ENCODE measurements at regions not wholly inside any gene's neighbourhood (a gene's known extent, or its start where the extent isn't known, plus 50 kb on each side); places are given as distances from the start of the nearest gene placed in this dataset.

DNA sequence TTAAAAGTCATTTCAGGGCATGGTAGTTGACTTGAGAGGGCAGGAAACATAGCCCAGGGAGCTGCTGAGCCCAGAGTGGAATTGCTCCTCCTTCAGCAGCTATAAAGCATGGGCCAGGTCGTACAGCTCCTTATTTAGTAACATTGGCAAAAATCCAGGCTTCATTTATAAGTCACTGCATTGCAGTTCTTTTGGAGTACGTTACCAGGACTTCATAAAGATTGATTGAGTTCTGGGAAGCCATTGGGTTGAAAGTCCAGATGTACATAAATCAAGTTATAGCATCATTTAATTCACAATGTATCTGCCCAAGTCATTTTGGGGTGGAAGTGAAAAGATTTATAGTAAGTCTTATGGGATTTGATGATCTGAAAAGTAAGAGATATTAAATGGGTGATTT is 53.0 kb upstream of the ANKEF1 start:
- Mint-ChIP-seq H3K36me3 (ENCODE audit: low read depth) (no peaks in the 10 kb centered on the region), H3K27ac (no peak overlapping the region), H3K27me3 (ENCODE audit: low read depth) (peaks cover 4% of the 10 kb centered on the region), H3K4me1 (ENCODE audit: low read depth) (peaks cover 3% of the 10 kb centered on the region), H3K4me3 (no peak overlapping the region), H3K9me3 (no peaks in the 10 kb centered on the region)
- no peak for DNase-seq (ENCODE audit: low spot score)

- H3K36me3 Mint-ChIP-seq (ENCODE audit: low read depth): no peaks in the 10 kb centered on the region
- no peak overlapping the region for H3K27ac Mint-ChIP-seq
- peak; percentile 43 for DNase-seq (ENCODE audit: low spot score)
- peaks cover 3% of the 10 kb centered on the region for H3K4me1 Mint-ChIP-seq (ENCODE audit: low read depth)
- no peaks in the 10 kb centered on the region for H3K9me3 Mint-ChIP-seq
- peaks cover 9% of the 10 kb centered on the region for H3K27me3 Mint-ChIP-seq (ENCODE audit: low read depth)
- no peak overlapping the region for H3K4me3 Mint-ChIP-seq
Measured at GRCh38 chr20:9978397-9979004, 56.3 kb upstream of the ANKEF1 start.

DNA sequence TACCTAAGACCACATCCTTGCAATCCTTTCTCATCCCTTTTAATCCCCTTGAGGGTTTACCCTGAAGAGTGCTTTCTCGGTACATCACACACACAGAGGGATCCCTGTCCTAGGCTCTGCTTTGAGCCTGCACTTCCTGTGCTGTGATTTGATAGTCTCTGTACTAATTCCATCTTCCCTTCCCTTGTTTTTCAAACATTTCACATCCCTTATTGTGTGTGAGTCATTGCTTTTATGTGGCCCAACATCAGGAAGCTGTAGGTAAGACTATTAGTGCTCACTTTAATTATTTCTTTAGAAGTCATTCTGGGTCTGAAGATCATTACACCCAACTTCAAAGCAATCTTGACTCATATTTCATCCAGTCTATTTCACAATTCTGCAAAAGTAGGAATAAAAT is 57.2 kb upstream of the ANKEF1 start:
- H3K36me3 Mint-ChIP-seq (ENCODE audit: low read depth): no peaks in the 10 kb centered on the region
- no peak for DNase-seq (ENCODE audit: low spot score)
- H3K27ac Mint-ChIP-seq: no peak overlapping the region
- peaks cover 9% of the 10 kb centered on the region for H3K27me3 Mint-ChIP-seq (ENCODE audit: low read depth)
- H3K4me1 Mint-ChIP-seq (ENCODE audit: low read depth): peaks cover 3% of the 10 kb centered on the region
- no peak overlapping the region for H3K4me3 Mint-ChIP-seq
- H3K9me3 Mint-ChIP-seq: no peaks in the 10 kb centered on the region

DNA sequence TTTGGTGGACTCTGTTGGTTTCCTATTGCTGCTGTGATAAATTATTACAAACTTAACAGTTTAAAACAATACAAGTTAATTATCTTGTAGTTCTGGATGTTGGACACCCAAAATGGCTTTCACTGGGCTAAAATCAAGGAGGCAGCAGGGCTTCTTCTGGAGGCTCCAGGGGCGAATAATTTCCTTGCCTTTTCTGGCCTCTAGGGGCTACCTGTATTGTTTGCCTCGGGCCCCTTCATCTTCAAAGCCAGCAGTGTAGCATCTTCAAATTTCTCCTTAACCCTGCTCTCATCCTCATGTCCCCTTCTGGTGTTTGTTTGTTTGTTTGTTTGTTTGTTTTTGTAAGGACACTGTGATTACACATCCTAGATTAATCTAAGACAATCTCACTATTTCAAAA is 60.5 kb upstream of the ANKEF1 start:
- Mint-ChIP-seq H3K9me3 (no peaks in the 10 kb centered on the region), H3K36me3 (ENCODE audit: low read depth) (no peaks in the 10 kb centered on the region), H3K4me3 (no peak overlapping the region), H3K27ac (no peak overlapping the region), H3K27me3 (ENCODE audit: low read depth) (peaks cover 9% of the 10 kb centered on the region), H3K4me1 (ENCODE audit: low read depth) (peaks cover 3% of the 10 kb centered on the region)
- DNase-seq (ENCODE audit: low spot score): no peak

DNA sequence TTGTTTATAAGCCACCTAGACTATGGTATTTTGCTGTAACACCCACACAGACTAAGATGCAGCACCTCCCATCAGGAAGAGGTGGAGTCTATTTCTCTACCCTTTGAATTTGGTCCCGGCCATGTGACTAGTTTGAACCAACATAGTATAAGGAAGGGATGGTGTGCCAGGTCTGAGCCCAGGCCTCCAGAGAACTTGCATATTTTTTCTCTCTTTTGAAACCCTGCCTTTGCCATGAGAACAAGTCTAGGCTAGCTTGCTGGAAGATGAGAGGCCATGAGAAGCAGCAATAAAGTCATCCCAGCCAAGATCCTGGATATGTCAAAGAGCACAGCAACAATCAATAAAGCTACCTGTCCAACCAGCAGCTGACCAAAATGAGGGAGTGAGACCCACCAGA is 63.0 kb upstream of the ANKEF1 start:
- Mint-ChIP-seq H3K27me3 (ENCODE audit: low read depth) (peaks cover 6% of the 10 kb centered on the region), H3K4me3 (no peak overlapping the region), H3K4me1 (ENCODE audit: low read depth) (no peaks in the 10 kb centered on the region), H3K27ac (no peak overlapping the region), H3K36me3 (ENCODE audit: low read depth) (no peaks in the 10 kb centered on the region), H3K9me3 (no peaks in the 10 kb centered on the region)
- DNase-seq (ENCODE audit: low spot score): no peak

DNA sequence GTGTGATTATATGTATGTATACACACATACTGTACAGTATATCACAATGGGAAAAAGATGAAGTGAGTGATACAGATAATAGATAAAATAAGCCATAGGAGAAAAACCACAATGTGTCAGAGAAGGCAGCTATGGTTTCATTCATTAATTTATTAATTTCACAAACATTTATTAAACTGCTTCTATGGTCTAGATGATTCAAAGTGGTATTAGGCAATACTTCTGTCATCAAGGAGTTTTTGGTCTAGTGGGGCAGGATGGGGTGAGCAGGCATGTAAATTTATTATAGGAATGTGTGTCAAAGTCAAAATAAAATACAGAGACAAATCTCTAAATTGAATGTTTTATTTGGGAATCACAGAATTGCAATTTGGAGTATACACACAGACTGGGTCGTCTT is 65.2 kb upstream of the ANKEF1 start:
- no peaks in the 10 kb centered on the region for H3K9me3 Mint-ChIP-seq
- no peaks in the 10 kb centered on the region for H3K36me3 Mint-ChIP-seq (ENCODE audit: low read depth)
- H3K4me1 Mint-ChIP-seq (ENCODE audit: low read depth): no peaks in the 10 kb centered on the region
- no peak overlapping the region for H3K27ac Mint-ChIP-seq
- no peak for DNase-seq (ENCODE audit: low spot score)
- no peak overlapping the region for H3K4me3 Mint-ChIP-seq
- peaks cover 2% of the 10 kb centered on the region for H3K27me3 Mint-ChIP-seq (ENCODE audit: low read depth)

DNA sequence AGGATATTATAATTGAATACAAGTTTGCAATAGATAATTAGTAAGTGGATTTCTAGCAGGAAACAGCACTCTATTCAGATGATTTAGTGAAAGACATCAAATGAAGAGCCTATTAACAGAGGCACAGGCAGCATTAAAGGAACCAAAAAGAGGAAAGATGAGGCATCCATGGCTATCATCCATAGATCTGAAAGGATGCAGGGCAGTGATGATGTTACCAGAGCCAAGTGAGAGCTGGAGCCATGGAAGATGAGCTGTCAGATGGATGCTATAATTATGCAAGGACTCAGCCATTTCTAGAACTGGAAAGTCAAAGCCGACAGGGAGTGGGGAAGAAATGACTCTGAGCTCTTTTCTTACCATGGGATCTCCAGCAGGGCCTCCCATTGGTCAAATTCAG is 66.8 kb upstream of the ANKEF1 start:
- H3K27ac Mint-ChIP-seq: no peak overlapping the region
- no peaks in the 10 kb centered on the region for H3K4me1 Mint-ChIP-seq (ENCODE audit: low read depth)
- H3K9me3 Mint-ChIP-seq: no peaks in the 10 kb centered on the region
- H3K36me3 Mint-ChIP-seq (ENCODE audit: low read depth): no peaks in the 10 kb centered on the region
- no peak for DNase-seq (ENCODE audit: low spot score)
- no peak overlapping the region for H3K4me3 Mint-ChIP-seq
- no peaks in the 10 kb centered on the region for H3K27me3 Mint-ChIP-seq (ENCODE audit: low read depth)

DNA sequence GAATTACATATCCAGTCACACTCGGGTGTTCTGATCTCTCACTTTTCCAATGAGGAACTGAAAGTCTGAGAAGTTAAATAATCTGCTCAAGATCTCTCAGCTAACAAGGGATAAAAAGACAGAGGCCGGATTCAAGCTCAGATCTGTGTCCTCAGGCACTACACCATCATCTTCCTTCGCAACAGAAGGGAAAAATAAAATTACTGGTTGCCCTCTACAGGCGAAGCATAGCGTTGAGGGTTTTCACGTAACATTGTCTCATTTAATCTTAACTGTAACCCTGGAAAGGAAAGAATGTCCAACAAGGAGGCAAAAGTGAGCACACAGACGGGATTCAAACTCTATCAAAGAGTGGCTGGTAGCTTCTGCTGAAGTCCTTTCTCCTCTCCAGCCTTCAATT is 67.8 kb upstream of the ANKEF1 start:
- Mint-ChIP-seq H3K4me1 (ENCODE audit: low read depth) (no peaks in the 10 kb centered on the region), H3K27ac (no peak overlapping the region), H3K9me3 (no peaks in the 10 kb centered on the region), H3K4me3 (no peak overlapping the region), H3K36me3 (ENCODE audit: low read depth) (no peaks in the 10 kb centered on the region), H3K27me3 (ENCODE audit: low read depth) (no peaks in the 10 kb centered on the region)
- DNase-seq (ENCODE audit: low spot score): no peak

DNA sequence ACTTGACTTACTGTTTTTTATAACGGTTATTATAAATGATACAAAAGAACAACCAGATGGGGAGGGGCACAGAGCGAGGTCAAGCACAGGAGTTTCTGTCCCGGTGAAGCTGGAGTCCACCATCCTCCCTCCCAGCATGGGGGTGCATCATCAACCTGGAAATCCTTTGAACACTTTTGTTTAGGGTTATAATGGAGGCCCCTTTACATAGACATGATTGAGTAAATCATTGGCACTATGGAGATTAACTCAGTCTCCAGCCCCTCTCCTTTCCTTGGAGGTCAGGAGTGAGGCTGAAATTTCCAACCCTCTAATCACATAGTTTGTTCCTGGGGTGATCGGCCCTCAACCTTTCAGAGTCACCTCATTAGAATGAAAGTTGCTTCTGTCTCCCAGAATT is 71.8 kb upstream of the ANKEF1 start:
- H3K4me3 Mint-ChIP-seq: no peak overlapping the region
- H3K4me1 Mint-ChIP-seq (ENCODE audit: low read depth): no peaks in the 10 kb centered on the region
- no peak for DNase-seq (ENCODE audit: low spot score)
- H3K27ac Mint-ChIP-seq: no peak overlapping the region
- H3K36me3 Mint-ChIP-seq (ENCODE audit: low read depth): no peaks in the 10 kb centered on the region
- no peaks in the 10 kb centered on the region for H3K27me3 Mint-ChIP-seq (ENCODE audit: low read depth)
- no peaks in the 10 kb centered on the region for H3K9me3 Mint-ChIP-seq

GRCh38 chr20:9958693-9959092 is 76.1 kb upstream of the ANKEF1 start:
- no peaks in the 10 kb centered on the region for H3K9me3 Mint-ChIP-seq
- no peak overlapping the region for H3K27ac Mint-ChIP-seq
- no peaks in the 10 kb centered on the region for H3K27me3 Mint-ChIP-seq (ENCODE audit: low read depth)
- H3K36me3 Mint-ChIP-seq (ENCODE audit: low read depth): no peaks in the 10 kb centered on the region
- H3K4me1 Mint-ChIP-seq (ENCODE audit: low read depth): no peaks in the 10 kb centered on the region
- H3K4me3 Mint-ChIP-seq: no peak overlapping the region
- no peak for DNase-seq (ENCODE audit: low spot score)

DNA sequence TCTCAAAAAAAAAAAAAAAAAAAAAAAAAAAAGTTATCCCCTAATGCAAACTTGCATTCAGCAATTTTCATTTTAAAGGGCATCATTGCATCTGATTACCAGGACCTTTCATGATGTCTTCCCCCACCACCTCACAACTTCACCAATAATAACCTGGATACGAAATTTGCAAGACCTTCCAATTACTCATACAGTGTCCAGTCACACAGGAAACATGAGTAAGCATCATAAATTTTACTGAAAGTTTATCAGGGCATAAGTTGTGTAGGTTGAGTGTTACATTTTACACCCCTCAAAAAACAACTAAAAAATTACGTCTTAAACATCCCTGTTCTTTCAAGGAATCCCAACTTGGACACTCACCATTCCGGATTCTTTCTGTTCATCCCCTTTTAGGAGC is 79.1 kb upstream of the ANKEF1 start:
- Mint-ChIP-seq H3K4me3 (no peak overlapping the region), H3K9me3 (no peaks in the 10 kb centered on the region), H3K4me1 (ENCODE audit: low read depth) (no peaks in the 10 kb centered on the region), H3K36me3 (ENCODE audit: low read depth) (no peaks in the 10 kb centered on the region), H3K27ac (no peak overlapping the region), H3K27me3 (ENCODE audit: low read depth) (no peaks in the 10 kb centered on the region)
- DNase-seq (ENCODE audit: low spot score): no peak

GRCh38 chr20:9949563-9949962 is 85.2 kb upstream of the ANKEF1 start:
- no peak overlapping the region for H3K27ac Mint-ChIP-seq
- no peaks in the 10 kb centered on the region for H3K4me1 Mint-ChIP-seq (ENCODE audit: low read depth)
- DNase-seq (ENCODE audit: low spot score): no peak
- H3K36me3 Mint-ChIP-seq (ENCODE audit: low read depth): no peaks in the 10 kb centered on the region
- H3K4me3 Mint-ChIP-seq: no peak overlapping the region
- H3K27me3 Mint-ChIP-seq (ENCODE audit: low read depth): peaks cover 3% of the 10 kb centered on the region
- no peaks in the 10 kb centered on the region for H3K9me3 Mint-ChIP-seq

DNA sequence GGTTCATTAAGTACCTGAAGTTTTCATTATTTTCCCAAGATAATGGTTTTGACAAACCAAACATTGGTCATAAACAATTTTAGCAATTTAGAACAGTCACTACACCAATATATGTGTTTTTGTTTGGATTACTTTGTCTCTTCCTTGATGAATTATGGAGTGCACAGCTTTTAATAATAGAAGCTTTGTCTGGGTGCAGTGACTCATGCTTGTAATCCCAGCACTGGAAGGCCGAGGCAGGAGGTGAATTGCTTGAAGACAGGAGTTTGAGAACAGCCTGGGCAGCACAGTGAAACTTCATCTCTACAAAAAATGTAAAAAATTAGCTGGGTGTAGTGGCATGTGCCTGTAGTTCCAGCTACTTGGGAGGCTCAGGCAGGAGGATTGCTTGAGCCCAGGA is 89.4 kb upstream of the ANKEF1 start:
- Mint-ChIP-seq H3K4me1 (ENCODE audit: low read depth) (no peaks in the 10 kb centered on the region), H3K4me3 (no peak overlapping the region)
- DNase-seq (ENCODE audit: low spot score): no peak

GRCh38 chr20:9942736-9943135 is 92.1 kb upstream of the ANKEF1 start:
- no peak overlapping the region for H3K27ac Mint-ChIP-seq
- H3K4me1 Mint-ChIP-seq (ENCODE audit: low read depth): no peaks in the 10 kb centered on the region
- no peaks in the 10 kb centered on the region for H3K27me3 Mint-ChIP-seq (ENCODE audit: low read depth)
- H3K9me3 Mint-ChIP-seq: no peaks in the 10 kb centered on the region
- no peak overlapping the region for H3K4me3 Mint-ChIP-seq
- DNase-seq (ENCODE audit: low spot score): no peak
- no peaks in the 10 kb centered on the region for H3K36me3 Mint-ChIP-seq (ENCODE audit: low read depth)

More for the DNA sequence above, 89.4 kb upstream of the ANKEF1 start:
- Mint-ChIP-seq H3K9me3 (no peaks in the 10 kb centered on the region), H3K36me3 (ENCODE audit: low read depth) (no peaks in the 10 kb centered on the region), H3K27ac (no peak overlapping the region), H3K27me3 (ENCODE audit: low read depth) (peaks cover 3% of the 10 kb centered on the region)

DNA sequence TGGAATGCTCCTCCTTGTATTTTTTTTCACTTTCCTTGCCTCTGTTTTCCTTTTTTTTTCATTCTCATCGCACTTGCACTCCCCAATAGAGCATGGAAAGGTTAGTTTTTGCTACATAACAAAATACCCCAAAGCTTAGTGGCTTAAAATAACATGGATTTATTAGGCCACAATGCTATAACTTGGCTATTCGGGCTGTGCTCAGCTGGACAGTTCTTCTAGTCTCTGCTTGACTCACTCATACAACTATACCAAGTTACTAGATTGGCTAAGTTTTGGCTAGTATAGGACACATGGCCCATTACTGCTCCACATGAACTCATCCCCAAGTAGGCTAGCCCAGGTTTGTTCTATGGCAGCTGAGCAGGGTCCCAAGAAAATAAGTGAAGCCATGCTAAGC is 94.5 kb upstream of the ANKEF1 start:
- no peaks in the 10 kb centered on the region for H3K9me3 Mint-ChIP-seq
- no peak overlapping the region for H3K27ac Mint-ChIP-seq
- H3K4me3 Mint-ChIP-seq: no peak overlapping the region
- H3K36me3 Mint-ChIP-seq (ENCODE audit: low read depth): no peaks in the 10 kb centered on the region
- no peak for DNase-seq (ENCODE audit: low spot score)
- peaks cover 2% of the 10 kb centered on the region for H3K27me3 Mint-ChIP-seq (ENCODE audit: low read depth)
- H3K4me1 Mint-ChIP-seq (ENCODE audit: low read depth): no peaks in the 10 kb centered on the region
